Transverse colon (tissue), 3 donors: ENCODE measurements at regions not wholly inside any gene's neighbourhood (a gene's known extent, or its start where the extent isn't known, plus 50 kb on each side); places are given as distances from the start of the nearest gene placed in this dataset.
"Not testable (repeated sequence)": the region's sequence is repeated elsewhere in the genome, so short reads cannot be mapped to it uniquely, and the experiment has no call there.

ENCODE experiments used
- CTCF ChIP-seq, 5 experiments: fragments of 200-600 bp in 3 of 5; fragments of 450-650 bp in 2 of 5; sonication (generic) in 3 of 5; IDR thresholded peaks; 1 replicate in 2 of 5; 2 replicates in 3 of 5; pipeline ENCODE4 v1.5.1; 2016 to 2017; ENCODE audit warnings: antibody characterized with exemption in 5 of 5, inconsistent platforms in 3 of 5, mild to moderate bottlenecking in 2 of 5, moderate library complexity in 1 of 5
- EP300 ChIP-seq: sonication (generic); formaldehyde crosslinking; IDR thresholded peaks from one replicate; pipeline ENCODE4 v1.6.1; 2017; ENCODE audit warnings: antibody characterized with exemption, low read depth

GRCh38 chr15:30261432-30262141 is 126.7 kb downstream of the GOLGA8T start:
- TF ChIP-seq CTCF (IDR thresholded peaks at IDR 0.05); EP300: not testable (repeated sequence)
